ENCODE measurements at regions not wholly inside any gene's neighbourhood (a gene's known extent, or its start where the extent isn't known, plus 50 kb on each side); places are given as distances from the start of the nearest gene placed in this dataset.

- TF ChIP-seq E2F8 (IDR thresholded peaks at IDR 0.05; ENCODE audit: low read depth, partially characterized antibody) (no peak), HDAC6 (IDR thresholded peaks at IDR 0.05; ENCODE audit: unreplicated experiment) (no peak), USF2 (IDR thresholded peaks at IDR 0.05; ENCODE audit: borderline replicate concordance, low read depth, low read length) (no peak)
Measured at GRCh38 chr4:111717921-111718320, 427.3 kb upstream of the FAM241A start (continued).

GRCh38 chr4:111718763-111719559, 426.3 kb upstream of the FAM241A start:
- 15% methylated on average over 3 of the region's 3 CpGs for WGBS (ENCODE audit: insufficient coverage, insufficient replicate concordance, low lambda C conversion rate, missing lambda C conversion rate)
- no peak for TF ChIP-seq CUX1 (IDR thresholded peaks at IDR 0.05; ENCODE audit: insufficient replicate concordance, low read depth, low read length)
- TF ChIP-seq E4F1 (IDR thresholded peaks at IDR 0.05; ENCODE audit: borderline replicate concordance, partially characterized antibody): no peak
- TF ChIP-seq KDM1A (IDR thresholded peaks at IDR 0.05; ENCODE audit: borderline replicate concordance): no peak
- no peak for TF ChIP-seq POU2F2 (IDR thresholded peaks at IDR 0.05; ENCODE audit: borderline replicate concordance, low read depth, low read length)
- no peak for TF ChIP-seq SIX5 (IDR thresholded peaks at IDR 0.05; ENCODE audit: low read depth, low read length, severe bottlenecking)
- TF ChIP-seq RELA (IDR thresholded peaks at IDR 0.05; ENCODE audit: borderline replicate concordance, partially characterized antibody): no peak
- TF ChIP-seq NR2F1 (conservative IDR thresholded peaks at IDR 0.05): no peak

More at GRCh38 chr4:111718763-111719559, 426.3 kb upstream of the FAM241A start:
- POLR2A ChIA-PET: no interaction called here
- Histone ChIP-seq H3K9ac (ENCODE audit: control insufficient read depth, insufficient read depth, low read length) (no peak overlapping the region), H3K9me3 (replicated peaks; ENCODE audit: control insufficient read depth, insufficient read depth, low read length) (no peaks in the 10 kb centered on the region), H2AFZ (ENCODE audit: control insufficient read depth, low read depth, low read length) (no peak overlapping the region), H3K4me2 (ENCODE audit: control insufficient read depth, insufficient read depth) (no peak overlapping the region), H3K4me3 (no peak overlapping the region), H3K27ac (ENCODE audit: control insufficient read depth, insufficient read depth) (no peak overlapping the region), H3K4me1 (ENCODE audit: control insufficient read depth, insufficient read depth, low read length) (no peaks in the 10 kb centered on the region), H3K36me3 (ENCODE audit: control insufficient read depth in 2 of 2, insufficient read depth in 2 of 2, low read length in 1 of 2) (no peaks in the 10 kb centered on the region), H3K27me3 (replicated peaks in 1 of 2; ENCODE audit: control insufficient read depth in 2 of 2, insufficient read depth in 2 of 2, low read length in 1 of 2) (no peaks in the 10 kb centered on the region), H4K20me1 (ENCODE audit: control insufficient read depth, insufficient read depth) (no peaks in the 10 kb centered on the region), H3K79me2 (ENCODE audit: control insufficient read depth, insufficient read depth, low read length) (no peaks in the 10 kb centered on the region)
- intact Hi-C loops (cut with micrococcal nuclease; ENCODE audit: unreplicated experiment) (no loop called here), in situ Hi-C loops (cut with MboI) (no loop called here)
- SMC1A ChIA-PET (ENCODE audit: uncharacterized antibody, unreplicated experiment): interaction anchor here (0.6 to 1.6 kb wide), 2 partner anchors 313 to 1178 kb away, joined by 3 to 4 read pairs; no protein-coding TSS in a partner anchor
- no TSS peak for BruUV-seq (replicated peaks)
- ATAC-seq (no peak), DNase-seq (ENCODE audit: low read depth, low spot score) (no peak), FAIRE-seq (no peak)
- CTCF ChIA-PET: no interaction called here
- RAD21 ChIA-PET (ENCODE audit: unreplicated experiment): no interaction called here
